ENCODE measurements at regions not wholly inside any gene's neighbourhood (a gene's known extent, or its start where the extent isn't known, plus 50 kb on each side); places are given as distances from the start of the nearest gene placed in this dataset.
"Not testable (repeated sequence)": the region's sequence is repeated elsewhere in the genome, so short reads cannot be mapped to it uniquely, and the experiment has no call there.

DNA sequence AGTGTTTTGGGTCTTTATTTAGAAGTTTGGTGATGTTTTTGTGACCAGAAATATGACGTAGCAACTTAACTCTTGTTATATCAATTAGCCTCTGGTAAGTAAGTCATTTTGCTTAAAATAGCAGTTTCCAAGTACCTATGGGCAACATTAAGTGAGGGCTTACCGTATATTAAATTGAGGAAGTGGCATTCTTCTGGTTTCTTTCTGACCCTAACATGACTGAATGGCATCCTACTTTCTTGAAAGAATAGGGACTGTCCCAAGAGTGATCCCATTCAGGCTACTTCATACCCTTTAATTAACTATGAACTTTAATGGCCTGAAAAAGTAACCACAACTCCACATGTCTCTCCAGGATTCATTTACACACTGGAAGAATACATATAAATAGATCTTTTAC is 106.6 kb downstream of the MZT1 start:
- Histone ChIP-seq H4K20me1 (ENCODE audit: control insufficient read depth, extremely low read depth, insufficient read depth, low read length) (no peaks in the 10 kb centered on the region), H3K4me3 (replicated peaks in 1 of 4; ENCODE audit: control extremely low read depth in 1 of 4, insufficient read depth in 1 of 4, low read depth in 3 of 4, low read length in 4 of 4) (no peak overlapping the region), H3K9ac (ENCODE audit: insufficient read depth, low read length) (no peak overlapping the region), H3K27ac (ENCODE audit: insufficient read depth, low read length) (no peak overlapping the region), H2AFZ (ENCODE audit: low read length) (no peak overlapping the region), H3K9me3 (ENCODE audit: control insufficient read depth, insufficient read depth, low read depth, low read length) (no peaks in the 10 kb centered on the region), H3K4me1 (ENCODE audit: control insufficient read depth, extremely low read depth, insufficient read depth, low read length) (no peaks in the 10 kb centered on the region), H3K27me3 (ENCODE audit: control insufficient read depth, insufficient read depth, low read length) (no peaks in the 10 kb centered on the region), H3K79me2 (ENCODE audit: control insufficient read depth, insufficient read depth, low read length) (no peaks in the 10 kb centered on the region), H3K4me2 (ENCODE audit: extremely low read depth, insufficient read depth, low read length) (no peak overlapping the region), H3K36me3 (ENCODE audit: control insufficient read depth, insufficient read depth, low read length) (no peaks in the 10 kb centered on the region)
- TF ChIP-seq, protein P1, sequence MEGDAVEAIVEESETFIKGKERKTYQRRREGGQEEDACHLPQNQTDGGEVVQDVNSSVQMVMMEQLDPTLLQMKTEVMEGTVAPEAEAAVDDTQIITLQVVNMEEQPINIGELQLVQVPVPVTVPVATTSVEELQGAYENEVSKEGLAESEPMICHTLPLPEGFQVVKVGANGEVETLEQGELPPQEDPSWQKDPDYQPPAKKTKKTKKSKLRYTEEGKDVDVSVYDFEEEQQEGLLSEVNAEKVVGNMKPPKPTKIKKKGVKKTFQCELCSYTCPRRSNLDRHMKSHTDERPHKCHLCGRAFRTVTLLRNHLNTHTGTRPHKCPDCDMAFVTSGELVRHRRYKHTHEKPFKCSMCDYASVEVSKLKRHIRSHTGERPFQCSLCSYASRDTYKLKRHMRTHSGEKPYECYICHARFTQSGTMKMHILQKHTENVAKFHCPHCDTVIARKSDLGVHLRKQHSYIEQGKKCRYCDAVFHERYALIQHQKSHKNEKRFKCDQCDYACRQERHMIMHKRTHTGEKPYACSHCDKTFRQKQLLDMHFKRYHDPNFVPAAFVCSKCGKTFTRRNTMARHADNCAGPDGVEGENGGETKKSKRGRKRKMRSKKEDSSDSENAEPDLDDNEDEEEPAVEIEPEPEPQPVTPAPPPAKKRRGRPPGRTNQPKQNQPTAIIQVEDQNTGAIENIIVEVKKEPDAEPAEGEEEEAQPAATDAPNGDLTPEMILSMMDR (conservative IDR thresholded peaks at IDR 0.05 in 1 of 2, IDR thresholded peaks at IDR 0.05 in 1 of 2; ENCODE audit: low read depth in 1 of 2, low read length in 2 of 2), result no peak
- TF ChIP-seq EZH2 (IDR thresholded peaks at IDR 0.05; ENCODE audit: low read length, missing control alignments), result no peak
- DNase-seq (ENCODE audit: low read depth in 2 of 2), result no peak

DNA sequence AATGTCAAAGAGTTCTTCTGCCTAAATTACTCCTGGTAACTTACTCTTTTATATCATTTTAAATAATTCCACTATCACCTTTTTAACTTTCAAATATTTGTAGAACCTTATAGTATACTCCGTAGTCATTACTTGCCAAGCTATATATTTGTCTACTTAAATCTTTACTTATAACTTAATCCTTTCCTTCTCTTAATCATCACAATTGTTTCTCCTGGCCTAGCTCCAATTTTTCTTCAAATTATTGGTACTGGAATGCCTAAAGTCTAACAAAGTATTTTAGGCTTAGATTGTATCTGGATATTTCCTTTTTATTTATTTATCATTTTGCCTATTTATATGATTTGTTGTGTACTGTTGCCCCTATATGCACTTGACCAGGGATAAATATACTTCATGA is 109.5 kb downstream of the MZT1 start:
- Histone ChIP-seq H3K36me3 (ENCODE audit: control insufficient read depth, insufficient read depth, low read length) (no peaks in the 10 kb centered on the region), H3K9me3 (ENCODE audit: control insufficient read depth, insufficient read depth, low read depth, low read length) (no peaks in the 10 kb centered on the region), H3K9ac (ENCODE audit: insufficient read depth, low read length) (no peak overlapping the region), H3K4me2 (ENCODE audit: extremely low read depth, insufficient read depth, low read length) (no peak overlapping the region), H4K20me1 (ENCODE audit: control insufficient read depth, extremely low read depth, insufficient read depth, low read length) (no peaks in the 10 kb centered on the region), H3K27ac (ENCODE audit: insufficient read depth, low read length) (no peak overlapping the region), H3K4me3 (replicated peaks in 1 of 4; ENCODE audit: control extremely low read depth in 1 of 4, insufficient read depth in 1 of 4, low read depth in 3 of 4, low read length in 4 of 4) (no peak overlapping the region), H3K4me1 (ENCODE audit: control insufficient read depth, extremely low read depth, insufficient read depth, low read length) (no peaks in the 10 kb centered on the region), H2AFZ (ENCODE audit: low read length) (no peak overlapping the region), H3K79me2 (ENCODE audit: control insufficient read depth, insufficient read depth, low read length) (no peaks in the 10 kb centered on the region), H3K27me3 (ENCODE audit: control insufficient read depth, insufficient read depth, low read length) (no peaks in the 10 kb centered on the region)
- DNase-seq (ENCODE audit: low read depth in 2 of 2), result no peak
- TF ChIP-seq EZH2 (IDR thresholded peaks at IDR 0.05; ENCODE audit: low read length, missing control alignments), result no peak
- TF ChIP-seq, protein P1 (conservative IDR thresholded peaks at IDR 0.05 in 1 of 2, IDR thresholded peaks at IDR 0.05 in 1 of 2; ENCODE audit: low read depth in 1 of 2, low read length in 2 of 2), result no peak

DNA sequence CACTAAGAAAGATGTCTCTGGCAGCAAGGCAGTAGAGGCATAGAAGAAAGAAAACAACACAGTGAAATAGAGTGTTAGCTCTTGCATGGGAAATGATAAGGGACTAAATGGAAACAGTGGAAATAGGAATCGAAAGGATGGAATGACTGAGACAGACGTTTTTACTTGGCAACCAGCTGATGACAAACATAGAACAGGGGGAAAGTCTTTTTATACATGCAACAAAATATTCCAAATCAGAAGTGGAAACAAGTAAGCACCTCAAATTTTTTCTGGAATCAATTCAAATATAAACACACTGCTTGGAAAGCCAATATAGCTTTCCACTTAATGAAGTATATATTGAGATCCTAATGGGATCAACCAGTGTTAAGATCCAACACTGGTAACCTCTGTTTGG is 110.2 kb downstream of the MZT1 start:
- Histone ChIP-seq H3K4me2 (ENCODE audit: extremely low read depth, insufficient read depth, low read length) (no peak overlapping the region), H3K9ac (ENCODE audit: insufficient read depth, low read length) (no peak overlapping the region), H3K9me3 (ENCODE audit: control insufficient read depth, insufficient read depth, low read depth, low read length) (no peaks in the 10 kb centered on the region), H3K36me3 (ENCODE audit: control insufficient read depth, insufficient read depth, low read length) (no peaks in the 10 kb centered on the region), H3K4me3 (replicated peaks in 1 of 4; ENCODE audit: control extremely low read depth in 1 of 4, insufficient read depth in 1 of 4, low read depth in 3 of 4, low read length in 4 of 4) (no peak overlapping the region), H3K27me3 (ENCODE audit: control insufficient read depth, insufficient read depth, low read length) (no peaks in the 10 kb centered on the region), H3K79me2 (ENCODE audit: control insufficient read depth, insufficient read depth, low read length) (no peaks in the 10 kb centered on the region), H4K20me1 (ENCODE audit: control insufficient read depth, extremely low read depth, insufficient read depth, low read length) (no peaks in the 10 kb centered on the region), H3K27ac (ENCODE audit: insufficient read depth, low read length) (no peak overlapping the region), H3K4me1 (ENCODE audit: control insufficient read depth, extremely low read depth, insufficient read depth, low read length) (no peaks in the 10 kb centered on the region), H2AFZ (ENCODE audit: low read length) (no peak overlapping the region)
- no peak for DNase-seq (ENCODE audit: low read depth in 2 of 2)
- no peak for TF ChIP-seq EZH2 (IDR thresholded peaks at IDR 0.05; ENCODE audit: low read length, missing control alignments)
- TF ChIP-seq, protein P1 (conservative IDR thresholded peaks at IDR 0.05 in 1 of 2, IDR thresholded peaks at IDR 0.05 in 1 of 2; ENCODE audit: low read depth in 1 of 2, low read length in 2 of 2), result no peak

GRCh38 chr13:72610251-72610891 is 117.1 kb downstream of the MZT1 start:
- H3K4me1 ChIP-seq (ENCODE audit: control insufficient read depth, extremely low read depth, insufficient read depth, low read length); H3K27me3 ChIP-seq (ENCODE audit: control insufficient read depth, insufficient read depth, low read length); H3K9ac ChIP-seq (ENCODE audit: insufficient read depth, low read length); H3K4me2 ChIP-seq (ENCODE audit: extremely low read depth, insufficient read depth, low read length); DNase-seq (ENCODE audit: low read depth in 2 of 2); H4K20me1 ChIP-seq (ENCODE audit: control insufficient read depth, extremely low read depth, insufficient read depth, low read length); H3K4me3 ChIP-seq (replicated peaks in 1 of 4; ENCODE audit: control extremely low read depth in 1 of 4, insufficient read depth in 1 of 4, low read depth in 3 of 4, low read length in 4 of 4); H3K27ac ChIP-seq (ENCODE audit: insufficient read depth, low read length); H2AFZ ChIP-seq (ENCODE audit: low read length); H3K36me3 ChIP-seq (ENCODE audit: control insufficient read depth, insufficient read depth, low read length); H3K9me3 ChIP-seq (ENCODE audit: control insufficient read depth, insufficient read depth, low read depth, low read length); H3K79me2 ChIP-seq (ENCODE audit: control insufficient read depth, insufficient read depth, low read length): not testable (repeated sequence)

All from fibroblast of lung (primary cell).